Neural crest cell (in vitro differentiated cells): ENCODE measurements at regions not wholly inside any gene's neighbourhood (a gene's known extent, or its start where the extent isn't known, plus 50 kb on each side); places are given as distances from the start of the nearest gene placed in this dataset.
A peak's percentile ranks its signal among the peaks of the same experiment; 100 is the strongest.
"Not testable (repeated sequence)": the region's sequence is repeated elsewhere in the genome, so short reads cannot be mapped to it uniquely, and the experiment has no call there.

Experiments
- DNase-seq: peaks from one replicate; pipeline ENCODE4 v3.0.0; 2021; ENCODE audit warnings: low read depth, mixed read lengths, low spot score
- H3K27ac Mint-ChIP-seq: one replicate; pipeline ENCODE4 v1.8.0; 2021; ENCODE audit warnings: mild to moderate bottlenecking, mixed read lengths; ENCODE audit not compliant: unreplicated experiment
- H3K27me3 Mint-ChIP-seq: 2 replicates; pipeline ENCODE4 v1.8.0; 2021; ENCODE audit warnings: low read depth, mild to moderate bottlenecking, mixed read lengths
- H3K36me3 Mint-ChIP-seq: 2 replicates; pipeline ENCODE4 v1.8.0; 2021; ENCODE audit warnings: low read depth, mild to moderate bottlenecking, mixed read lengths
- H3K4me1 Mint-ChIP-seq: 2 replicates; pipeline ENCODE4 v1.8.0; 2021; ENCODE audit warnings: mixed read lengths
- H3K4me3 Mint-ChIP-seq: one replicate; pipeline ENCODE4 v1.8.0; 2021; ENCODE audit warnings: mild to moderate bottlenecking, mixed read lengths
- H3K9me3 Mint-ChIP-seq: 2 replicates; pipeline ENCODE4 v1.8.0; 2021; ENCODE audit warnings: mixed read lengths

DNA sequence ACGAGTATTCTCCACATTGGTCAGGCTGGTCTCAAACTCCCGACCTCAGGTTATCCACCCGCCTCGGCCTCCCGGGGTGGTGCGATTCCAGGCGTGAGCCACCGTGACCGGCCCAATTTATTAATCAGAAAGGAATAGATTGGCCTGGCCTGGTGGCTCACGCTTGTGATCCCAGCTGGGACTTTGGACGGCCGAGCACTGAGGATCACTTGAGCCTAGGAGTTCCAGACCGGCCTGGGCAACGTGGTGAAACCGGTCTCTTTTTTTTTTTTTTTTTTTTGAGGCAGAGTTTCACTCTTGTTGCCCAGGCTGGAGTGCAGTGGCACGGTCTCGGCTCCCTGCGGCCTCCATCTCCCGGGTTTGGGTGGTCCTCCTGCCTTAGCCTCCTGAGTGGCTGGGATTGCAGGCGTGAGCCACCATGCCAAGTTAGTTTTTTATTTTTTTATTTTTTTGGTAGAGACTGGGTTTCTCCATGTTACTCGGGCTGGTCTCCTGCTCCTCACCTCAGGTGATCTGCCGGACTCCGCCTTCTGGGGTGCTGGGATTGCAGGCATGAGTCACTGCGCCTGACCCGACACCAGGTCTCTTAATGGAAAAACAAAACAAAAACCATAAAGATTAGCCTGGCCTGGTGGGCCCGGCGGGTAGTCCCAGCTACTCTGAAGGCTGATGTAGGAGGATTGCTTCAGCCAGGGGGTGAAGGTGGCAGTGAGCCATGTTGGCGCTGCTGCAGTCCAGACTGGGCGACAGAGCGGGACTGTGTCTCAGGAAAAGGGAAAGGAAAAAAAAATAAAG lies 141.0 kb downstream of the GOLGA6L22 start:
- not testable (repeated sequence) for H3K36me3 Mint-ChIP-seq, H3K9me3 Mint-ChIP-seq, DNase-seq, H3K27me3 Mint-ChIP-seq, H3K4me3 Mint-ChIP-seq, H3K27ac Mint-ChIP-seq, H3K4me1 Mint-ChIP-seq

GRCh38 chr15:22616976-22617375 lies 158.3 kb downstream of the GOLGA6L22 start:
- DNase-seq, H3K4me3 Mint-ChIP-seq, H3K36me3 Mint-ChIP-seq, H3K4me1 Mint-ChIP-seq, H3K9me3 Mint-ChIP-seq, H3K27ac Mint-ChIP-seq, H3K27me3 Mint-ChIP-seq: not testable (repeated sequence)

GRCh38 chr15:22631789-22632188 lies 154.7 kb upstream of the NIPA1 start:
- H3K27me3 Mint-ChIP-seq = not testable (repeated sequence)

GRCh38 chr15:22639983-22640382 lies 146.5 kb upstream of the NIPA1 start:
- not testable (repeated sequence) for DNase-seq, H3K9me3 Mint-ChIP-seq, H3K36me3 Mint-ChIP-seq, H3K27ac Mint-ChIP-seq, H3K4me3 Mint-ChIP-seq, H3K4me1 Mint-ChIP-seq
- H3K27me3 Mint-ChIP-seq = peaks cover 11% of the 10 kb centered on the region

More at GRCh38 chr15:22631789-22632188, 154.7 kb upstream of the NIPA1 start:
- H3K36me3 Mint-ChIP-seq, H3K9me3 Mint-ChIP-seq, H3K27ac Mint-ChIP-seq, DNase-seq, H3K4me3 Mint-ChIP-seq, H3K4me1 Mint-ChIP-seq: not testable (repeated sequence)

GRCh38 chr15:22649458-22649857 lies 137.0 kb upstream of the NIPA1 start:
- H3K36me3 Mint-ChIP-seq, H3K4me1 Mint-ChIP-seq, H3K9me3 Mint-ChIP-seq, H3K27ac Mint-ChIP-seq, DNase-seq, H3K4me3 Mint-ChIP-seq: not testable (repeated sequence)
- H3K27me3 Mint-ChIP-seq = peaks cover 13% of the 10 kb centered on the region

DNA sequence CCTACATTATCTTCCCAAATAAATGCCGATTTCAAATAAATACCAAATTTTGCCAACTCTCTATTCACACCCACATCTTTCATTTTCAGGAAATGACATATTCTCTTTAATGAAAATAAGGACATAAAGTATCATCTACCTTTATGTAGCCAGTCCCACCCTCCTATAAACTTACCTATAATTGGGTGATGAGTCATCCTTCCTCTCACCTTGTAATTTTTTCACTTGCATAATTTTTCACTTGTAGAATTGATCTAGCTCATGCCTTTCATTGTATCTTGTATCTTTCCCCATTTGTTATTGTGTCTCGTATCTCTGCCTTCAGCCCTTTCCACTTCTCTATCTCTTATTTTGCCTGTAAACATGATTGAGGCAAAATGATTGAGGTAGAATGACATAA lies 135.3 kb upstream of the NIPA1 start:
- not testable (repeated sequence) for H3K27me3 Mint-ChIP-seq, DNase-seq, H3K9me3 Mint-ChIP-seq, H3K4me1 Mint-ChIP-seq, H3K27ac Mint-ChIP-seq, H3K4me3 Mint-ChIP-seq, H3K36me3 Mint-ChIP-seq

DNA sequence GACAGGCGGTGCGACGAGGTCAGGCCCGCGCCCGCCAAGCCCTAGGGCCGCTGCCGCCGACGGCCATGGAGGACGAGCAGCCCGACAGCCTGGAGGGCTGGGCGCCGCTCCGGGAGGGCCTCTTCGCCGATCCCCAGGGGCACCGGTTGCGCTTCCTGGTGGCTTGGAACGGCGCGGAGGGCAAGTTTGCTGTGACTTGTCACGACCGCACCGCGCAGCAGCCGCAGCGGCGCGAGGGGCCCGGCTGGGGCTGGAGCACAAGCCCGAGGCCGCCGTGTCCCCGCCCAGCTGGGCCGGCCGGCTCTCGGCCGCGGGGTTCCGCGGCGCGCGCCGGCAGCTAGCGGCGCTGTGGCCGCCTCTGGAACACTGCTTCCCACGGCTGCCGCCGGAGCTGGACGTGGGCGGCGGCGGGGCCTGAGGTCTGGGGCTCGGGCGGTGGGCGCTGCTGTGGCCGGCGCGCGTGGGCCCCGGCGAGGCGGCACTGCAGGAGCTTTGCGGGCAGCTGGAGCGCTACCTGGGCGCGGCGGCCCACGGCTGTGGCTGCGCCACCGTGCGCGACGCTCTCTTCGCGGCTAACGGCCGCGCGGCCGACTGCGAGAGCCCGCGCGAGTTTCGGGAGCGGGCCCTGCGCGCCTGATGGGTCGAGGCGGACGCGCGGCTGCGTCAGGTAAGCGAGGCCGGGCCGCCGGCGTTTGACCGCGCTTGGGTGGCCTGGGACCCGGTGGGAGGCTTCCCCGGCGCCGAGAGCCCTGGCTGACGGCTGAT lies 122.0 kb upstream of the NIPA1 start:
- H3K4me1 Mint-ChIP-seq, H3K36me3 Mint-ChIP-seq, H3K4me3 Mint-ChIP-seq, H3K27ac Mint-ChIP-seq, H3K9me3 Mint-ChIP-seq: not testable (repeated sequence)
- peak; percentile 31 for DNase-seq
- H3K27me3 Mint-ChIP-seq = peaks cover 16% of the 10 kb centered on the region

GRCh38 chr15:22665059-22665702 lies 121.3 kb upstream of the NIPA1 start:
- Mint-ChIP-seq H3K27me3 (peaks cover 16% of the 10 kb centered on the region), H3K4me3 (peak overlapping the region; percentile 78)
- not testable (repeated sequence) for H3K9me3 Mint-ChIP-seq, DNase-seq, H3K27ac Mint-ChIP-seq, H3K36me3 Mint-ChIP-seq, H3K4me1 Mint-ChIP-seq

- Mint-ChIP-seq H3K27me3 (peaks cover 16% of the 10 kb centered on the region), H3K4me3 (peak overlapping the region; percentile 78)
- not testable (repeated sequence) for H3K36me3 Mint-ChIP-seq, H3K27ac Mint-ChIP-seq, H3K9me3 Mint-ChIP-seq, H3K4me1 Mint-ChIP-seq, DNase-seq
Observed at GRCh38 chr15:22665711-22666110, 120.7 kb upstream of the NIPA1 start.

- H3K9me3 Mint-ChIP-seq, H3K27me3 Mint-ChIP-seq, H3K27ac Mint-ChIP-seq, DNase-seq, H3K36me3 Mint-ChIP-seq, H3K4me3 Mint-ChIP-seq, H3K4me1 Mint-ChIP-seq: not testable (repeated sequence)
Observed at GRCh38 chr15:22684786-22685185, 101.7 kb upstream of the NIPA1 start.

GRCh38 chr15:22699881-22700280 lies 86.6 kb upstream of the NIPA1 start:
- not testable (repeated sequence) for H3K27ac Mint-ChIP-seq, H3K4me1 Mint-ChIP-seq, H3K27me3 Mint-ChIP-seq, DNase-seq, H3K9me3 Mint-ChIP-seq, H3K4me3 Mint-ChIP-seq, H3K36me3 Mint-ChIP-seq

GRCh38 chr15:22710831-22711341 lies 75.6 kb upstream of the NIPA1 start:
- not testable (repeated sequence) for H3K4me1 Mint-ChIP-seq, H3K9me3 Mint-ChIP-seq, H3K36me3 Mint-ChIP-seq, DNase-seq, H3K27ac Mint-ChIP-seq, H3K4me3 Mint-ChIP-seq, H3K27me3 Mint-ChIP-seq

- H3K27me3 Mint-ChIP-seq, H3K36me3 Mint-ChIP-seq, H3K27ac Mint-ChIP-seq, H3K4me1 Mint-ChIP-seq, H3K9me3 Mint-ChIP-seq, DNase-seq, H3K4me3 Mint-ChIP-seq: not testable (repeated sequence)
Observed at GRCh38 chr15:22713933-22714332, 72.5 kb upstream of the NIPA1 start.
